Anterior cingulate cortex (tissue), 58 donors: ENCODE measurements at regions not wholly inside any gene's neighbourhood (a gene's known extent, or its start where the extent isn't known, plus 50 kb on each side); places are given as distances from the start of the nearest gene placed in this dataset.
"Not testable (repeated sequence)": the region's sequence is repeated elsewhere in the genome, so short reads cannot be mapped to it uniquely, and the experiment has no call there.

Source experiments
- DNase-seq, 58 donors: peaks; one replicate each; lab custom pipeline; 2025; lab: John Stamatoyannopoulos, UW

- DNase-seq: no peak
Measured at GRCh38 chr13:102538938-102539337, 57.8 kb upstream of the TPP2 start.

DNA sequence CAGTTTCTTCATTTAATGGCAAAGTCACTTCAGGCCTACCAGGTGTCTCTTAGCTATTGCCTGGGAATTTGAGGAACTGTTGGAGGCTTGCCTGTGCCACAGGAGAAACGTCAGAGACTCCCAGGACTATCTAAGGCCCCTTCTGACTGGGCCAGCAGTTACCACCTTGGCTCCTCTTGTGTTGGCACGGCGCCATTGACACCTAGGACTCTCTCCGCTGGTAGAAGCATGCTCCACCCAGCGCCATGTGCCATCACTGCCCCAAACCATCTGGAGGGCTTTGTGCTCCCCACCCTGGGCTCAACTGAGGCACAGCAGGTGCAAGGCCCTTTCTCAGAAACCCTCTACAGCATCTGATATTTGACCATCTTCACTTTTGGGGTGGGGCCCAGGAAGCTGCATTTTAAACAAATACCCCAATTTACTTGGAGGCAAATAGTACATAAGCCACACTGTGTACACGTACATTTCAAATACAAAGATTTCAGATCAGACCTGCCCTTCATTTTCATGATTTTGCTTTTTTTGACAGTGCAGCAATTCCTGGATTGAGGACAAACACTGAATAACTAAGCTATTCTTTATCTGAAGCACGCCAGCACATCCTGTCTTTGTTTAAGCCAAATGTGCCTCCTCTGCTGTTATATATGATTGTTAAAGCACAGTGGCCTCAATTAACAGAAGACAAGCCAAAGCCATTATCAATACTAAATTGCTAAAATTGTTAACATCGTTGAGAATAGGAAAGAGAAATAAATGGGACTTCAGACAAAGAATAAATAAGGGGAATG, 59.9 kb upstream of the TPP2 start:
- peak in 1 of 58 donors; percentile 2 for DNase-seq

DNA sequence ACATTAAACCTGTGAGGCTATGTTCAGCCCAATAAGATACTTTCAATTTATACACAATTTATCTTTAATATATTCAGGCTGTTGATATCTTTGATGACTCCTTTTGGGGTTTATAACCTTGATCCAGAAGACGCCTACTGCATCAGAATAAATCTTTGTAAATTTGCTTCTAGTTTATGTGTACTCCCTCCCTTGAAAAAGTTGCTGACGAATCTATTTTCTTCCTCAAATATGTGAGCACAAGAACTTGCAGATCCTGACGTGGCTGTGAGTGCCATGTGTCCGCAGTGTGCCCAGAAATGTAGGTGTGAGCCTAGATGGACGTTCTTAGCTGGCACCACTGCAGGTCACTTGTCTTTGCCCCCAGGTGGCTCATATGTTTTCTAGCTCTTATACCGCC, 60.6 kb upstream of the TPP2 start:
- no peak for DNase-seq

DNA sequence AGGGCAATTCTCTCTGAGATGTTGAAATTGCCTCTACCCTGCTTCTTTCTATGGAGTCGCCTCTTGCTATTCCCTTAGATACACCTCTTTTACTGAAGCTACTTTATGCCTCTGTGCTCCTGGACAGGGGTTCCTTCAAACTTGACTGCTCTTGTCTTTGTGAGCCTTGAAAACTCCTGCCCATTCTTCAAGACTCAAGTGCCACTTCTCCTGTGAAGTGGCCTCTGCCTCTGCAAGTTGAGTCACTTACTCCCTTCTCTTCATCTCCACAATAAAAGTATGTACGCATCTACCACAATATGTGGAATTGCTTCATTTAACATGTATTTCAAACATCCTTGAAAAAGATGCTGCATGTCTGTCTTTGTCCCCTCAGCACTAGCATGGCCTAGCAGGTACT, 66.0 kb upstream of the TPP2 start:
- DNase-seq: no peak

DNA sequence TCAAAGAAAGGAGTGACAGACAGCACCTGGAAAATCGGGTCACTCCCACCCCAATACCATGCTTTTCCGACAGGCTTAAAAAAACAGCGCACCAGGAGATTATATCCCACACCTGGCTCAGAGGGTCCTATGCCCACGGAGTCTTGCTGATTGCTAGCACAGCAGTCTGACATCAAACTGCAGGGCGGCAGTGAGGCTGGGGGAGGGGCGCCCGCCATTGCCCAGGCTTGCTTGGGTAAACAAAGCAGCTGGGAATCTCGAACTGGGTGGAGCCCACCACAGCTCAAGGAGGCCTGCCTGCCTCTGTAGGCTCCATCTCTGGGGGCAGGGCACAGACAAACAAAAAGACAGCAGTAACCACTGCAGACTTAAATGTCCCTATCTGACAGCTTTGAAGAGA, 74.5 kb upstream of the TPP2 start:
- DNase-seq: not testable (repeated sequence)

DNA sequence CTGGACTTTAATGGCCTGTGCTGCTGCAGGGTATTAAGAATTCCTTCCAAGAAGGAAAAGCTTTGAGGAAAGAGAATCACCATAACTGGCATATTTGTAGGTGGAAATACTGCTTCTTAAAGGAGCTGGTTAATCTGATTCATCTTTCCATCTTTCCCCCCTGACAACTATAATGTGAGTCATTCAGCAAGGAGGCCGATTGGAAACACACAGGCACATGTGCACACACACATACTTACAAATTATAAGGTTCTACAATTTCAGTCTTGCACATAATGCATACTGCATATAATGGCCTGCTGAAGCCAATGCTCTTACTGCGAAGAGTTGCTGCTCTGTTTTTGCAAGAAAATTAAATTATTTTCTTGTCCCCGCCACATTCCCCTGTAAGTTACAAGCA, 78.8 kb upstream of the TPP2 start:
- no peak for DNase-seq

GRCh38 chr13:102510072-102510471, 86.7 kb upstream of the TPP2 start:
- no peak for DNase-seq

GRCh38 chr13:102508411-102508810, 88.4 kb upstream of the TPP2 start:
- no peak for DNase-seq

- no peak for DNase-seq
Measured at GRCh38 chr13:102504002-102504401, 92.8 kb upstream of the TPP2 start.

GRCh38 chr13:102495663-102496062, 93.8 kb upstream of the FGF14 start:
- no peak for DNase-seq

DNA sequence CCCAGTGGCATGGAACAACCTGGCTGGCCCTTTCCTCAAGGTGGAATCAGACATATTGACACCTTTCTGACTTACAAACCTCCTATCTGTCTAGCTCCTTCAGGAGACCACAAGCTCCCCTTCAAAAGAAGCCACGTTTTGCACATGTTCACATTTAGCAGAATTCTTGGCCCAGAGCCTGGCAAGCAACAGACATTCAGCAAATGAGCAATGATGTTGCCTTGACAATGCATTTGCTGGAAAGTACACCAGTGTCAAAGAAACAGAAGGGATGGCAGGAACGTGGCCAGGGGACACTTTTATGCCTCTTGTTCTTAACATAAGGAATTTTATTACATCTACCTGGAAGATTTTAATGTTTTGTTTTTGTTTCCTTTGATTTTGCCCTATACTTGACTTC, 85.5 kb upstream of the FGF14 start:
- peak in 18 of 58 donors; percentile 0 to 51 (median 7) for DNase-seq

- DNase-seq: no peak
Measured at GRCh38 chr13:102484329-102484728, 82.5 kb upstream of the FGF14 start.

GRCh38 chr13:102472650-102473049, 70.8 kb upstream of the FGF14 start:
- DNase-seq: no peak

DNA sequence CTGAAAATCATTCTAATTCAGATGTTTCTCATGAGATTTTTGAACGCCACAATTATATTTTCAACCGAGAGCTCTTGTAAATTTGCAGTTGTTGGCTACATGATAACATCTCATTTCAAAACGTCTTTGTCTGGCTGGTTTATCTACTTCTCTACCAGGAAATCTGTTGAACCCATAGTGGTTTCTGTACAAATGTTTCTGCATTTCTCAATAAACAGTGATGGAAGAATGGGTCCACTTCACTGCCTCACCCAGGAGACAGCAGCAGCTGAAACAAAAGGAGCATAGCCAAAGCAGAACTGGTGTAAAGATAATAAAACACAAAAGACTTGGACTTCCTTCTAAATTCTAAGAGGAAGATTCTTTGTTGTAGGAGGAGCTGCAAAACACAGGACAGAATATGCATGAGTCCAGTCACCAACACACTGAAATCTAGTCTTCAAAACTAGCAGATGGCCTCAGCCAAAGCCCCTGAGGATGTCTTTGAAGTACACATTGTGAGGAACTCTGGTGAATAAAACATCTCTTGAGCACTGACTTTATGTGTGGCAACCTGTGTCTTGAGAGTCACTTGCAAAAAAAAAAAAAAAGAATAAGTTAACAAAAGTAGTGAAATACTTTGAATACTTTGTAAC, 68.6 kb upstream of the FGF14 start:
- DNase-seq: no peak

GRCh38 chr13:102466610-102467190, 64.9 kb upstream of the FGF14 start:
- DNase-seq: no peak

DNA sequence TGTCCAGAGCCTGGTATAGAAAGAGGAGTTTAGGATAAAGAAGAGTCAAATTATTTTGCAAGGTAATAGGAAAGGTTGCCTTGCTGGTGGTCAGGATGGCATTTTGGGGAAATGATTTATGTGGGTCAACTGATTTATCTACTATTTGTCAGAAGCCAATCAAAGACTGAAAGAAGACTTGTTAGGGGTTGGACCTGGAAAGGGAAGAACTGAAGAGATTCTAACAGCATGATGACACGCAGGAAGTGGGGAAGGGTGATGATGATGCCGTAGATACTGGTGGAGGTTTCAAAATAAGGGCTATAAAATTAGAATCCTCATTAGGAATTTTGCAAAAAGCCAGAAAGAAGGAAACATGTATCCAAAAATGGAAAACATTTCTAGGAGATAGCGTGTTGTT, 60.7 kb upstream of the FGF14 start:
- DNase-seq: no peak

- DNase-seq: no peak
Measured at GRCh38 chr13:102461302-102461701, 59.5 kb upstream of the FGF14 start.

GRCh38 chr13:102460806-102461205, 59.0 kb upstream of the FGF14 start:
- DNase-seq: no peak

DNA sequence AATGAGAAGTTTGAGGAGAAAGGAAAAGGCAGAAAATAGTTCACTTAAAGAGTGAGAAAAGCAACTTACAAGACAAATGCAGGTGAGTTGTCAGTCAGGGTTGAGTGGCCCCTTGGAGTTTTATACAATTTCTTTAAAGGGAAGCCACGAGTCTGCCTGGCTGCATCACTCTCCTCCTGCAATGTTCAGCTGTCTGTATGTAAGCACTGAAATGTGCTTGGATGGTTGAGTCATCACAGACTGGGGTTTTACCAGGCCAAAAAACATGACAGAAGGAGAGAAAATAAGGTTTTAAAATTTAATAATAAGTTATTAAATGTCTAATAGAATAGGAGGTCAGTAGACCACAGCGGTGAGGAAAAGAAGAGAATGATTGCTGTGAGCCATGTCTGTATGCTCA, 51.0 kb upstream of the FGF14 start:
- no peak for DNase-seq
